Endometrial microvascular endothelial cells (primary cell): ENCODE measurements at regions not wholly inside any gene's neighbourhood (a gene's known extent, or its start where the extent isn't known, plus 50 kb on each side); places are given as distances from the start of the nearest gene placed in this dataset.

ENCODE experiments used
- in situ Hi-C: cut with HindIII; loops from 2 replicates; pipeline ENCODE4 v1.10.0; 2017; ENCODE audit warnings: low sequenced_read_pairs, low pct_unique_long_range_greater_than_20kb; ENCODE audit errors: inconsistent ontology term

GRCh38 chr17:68812876-68813584 lies 142.2 kb downstream of the ABCA8 start:
- in situ Hi-C loops: no loop called here

GRCh38 chr17:68809148-68809547 lies 146.0 kb downstream of the ABCA8 start:
- in situ Hi-C loops: no loop called here

- in situ Hi-C loops: no loop called here
Measured at GRCh38 chr17:68807998-68808772, 147.0 kb downstream of the ABCA8 start.

GRCh38 chr17:68805609-68806008 lies 149.6 kb downstream of the ABCA8 start:
- in situ Hi-C loops: no loop called here

GRCh38 chr17:68804777-68805520 lies 150.2 kb downstream of the ABCA8 start:
- in situ Hi-C loops: no loop called here

- in situ Hi-C loops: no loop called here
Measured at GRCh38 chr17:68803164-68803929, 151.8 kb downstream of the ABCA8 start.

- in situ Hi-C loops: no loop called here
Measured at GRCh38 chr17:68801335-68802247, 153.6 kb downstream of the ABCA8 start.

- in situ Hi-C loops: no loop called here
Measured at GRCh38 chr17:68800751-68801150, 154.4 kb downstream of the ABCA8 start.

- in situ Hi-C loops: loop anchor here (25.0 kb wide), 2 partner anchors 142 to 417 kb away; no protein-coding TSS in a partner anchor
Measured at GRCh38 chr17:68794636-68795434, 160.4 kb downstream of the ABCA8 start.

GRCh38 chr17:68792873-68793272 lies 162.3 kb downstream of the ABCA8 start:
- in situ Hi-C loops: loop anchor here (25.0 kb wide), 2 partner anchors 144 to 419 kb away; no protein-coding TSS in a partner anchor

- in situ Hi-C loops: loop anchor here (25.0 kb wide), 2 partner anchors 145 to 420 kb away; no protein-coding TSS in a partner anchor
Measured at GRCh38 chr17:68792042-68792685, 163.0 kb downstream of the ABCA8 start.

GRCh38 chr17:68790931-68791330 lies 164.3 kb downstream of the ABCA8 start:
- in situ Hi-C loops: loop anchor here (25.0 kb wide), 2 partner anchors 146 to 421 kb away; no protein-coding TSS in a partner anchor

GRCh38 chr17:68790492-68790891 lies 164.7 kb downstream of the ABCA8 start:
- in situ Hi-C loops: loop anchor here (25.0 kb wide), 2 partner anchors 147 to 422 kb away; no protein-coding TSS in a partner anchor

- in situ Hi-C loops: loop anchor here (25.0 kb wide), 2 partner anchors 148 to 423 kb away; no protein-coding TSS in a partner anchor
Measured at GRCh38 chr17:68789203-68789962, 165.8 kb downstream of the ABCA8 start.

GRCh38 chr17:68785565-68786486 lies 169.4 kb downstream of the ABCA8 start:
- in situ Hi-C loops: loop anchor here (25.0 kb wide), 2 partner anchors 151 to 426 kb away; no protein-coding TSS in a partner anchor
